ENCODE measurements at regions not wholly inside any gene's neighbourhood (a gene's known extent, or its start where the extent isn't known, plus 50 kb on each side); places are given as distances from the start of the nearest gene placed in this dataset.

DNA sequence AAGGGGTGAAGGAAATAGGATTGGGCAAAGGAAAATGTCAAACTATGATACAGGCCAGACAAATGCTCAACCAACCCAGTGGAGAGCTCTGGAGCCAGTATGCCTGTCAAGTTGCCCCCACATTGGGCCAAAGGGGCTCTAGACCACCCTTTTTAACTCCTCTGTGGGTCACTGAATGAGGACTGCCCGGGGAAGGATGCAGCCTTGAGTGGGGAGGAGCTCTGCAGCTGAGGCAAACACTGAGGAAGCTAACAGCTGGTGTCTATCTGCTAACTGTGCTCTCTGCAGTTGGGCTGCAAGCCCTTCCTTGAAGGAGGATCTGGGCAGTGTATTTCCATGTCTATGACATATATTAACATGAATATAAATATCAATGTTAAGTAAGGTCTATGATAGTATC, 98.4 kb upstream of the PRSS16 start:
- TF ChIP-seq, protein P1, sequence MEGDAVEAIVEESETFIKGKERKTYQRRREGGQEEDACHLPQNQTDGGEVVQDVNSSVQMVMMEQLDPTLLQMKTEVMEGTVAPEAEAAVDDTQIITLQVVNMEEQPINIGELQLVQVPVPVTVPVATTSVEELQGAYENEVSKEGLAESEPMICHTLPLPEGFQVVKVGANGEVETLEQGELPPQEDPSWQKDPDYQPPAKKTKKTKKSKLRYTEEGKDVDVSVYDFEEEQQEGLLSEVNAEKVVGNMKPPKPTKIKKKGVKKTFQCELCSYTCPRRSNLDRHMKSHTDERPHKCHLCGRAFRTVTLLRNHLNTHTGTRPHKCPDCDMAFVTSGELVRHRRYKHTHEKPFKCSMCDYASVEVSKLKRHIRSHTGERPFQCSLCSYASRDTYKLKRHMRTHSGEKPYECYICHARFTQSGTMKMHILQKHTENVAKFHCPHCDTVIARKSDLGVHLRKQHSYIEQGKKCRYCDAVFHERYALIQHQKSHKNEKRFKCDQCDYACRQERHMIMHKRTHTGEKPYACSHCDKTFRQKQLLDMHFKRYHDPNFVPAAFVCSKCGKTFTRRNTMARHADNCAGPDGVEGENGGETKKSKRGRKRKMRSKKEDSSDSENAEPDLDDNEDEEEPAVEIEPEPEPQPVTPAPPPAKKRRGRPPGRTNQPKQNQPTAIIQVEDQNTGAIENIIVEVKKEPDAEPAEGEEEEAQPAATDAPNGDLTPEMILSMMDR (IDR thresholded peaks at IDR 0.05) = no peak
- no peak for TF ChIP-seq POLR2A (IDR thresholded peaks at IDR 0.05)

All from ovary (tissue), 3 donors.